BLaER1 (cell line): ENCODE measurements at regions not wholly inside any gene's neighbourhood (a gene's known extent, or its start where the extent isn't known, plus 50 kb on each side); places are given as distances from the start of the nearest gene placed in this dataset.
A peak's percentile ranks its signal among the peaks of the same experiment; 100 is the strongest.
"Not testable (repeated sequence)": the region's sequence is repeated elsewhere in the genome, so short reads cannot be mapped to it uniquely, and the experiment has no call there.

Experiments
- H3K27ac ChIP-seq: shearing (Covaris generic); formaldehyde crosslinking; 2 replicates; pipeline ENCODE4 v1.8.1; 2022
- H3K27me3 ChIP-seq: shearing (Covaris generic); formaldehyde crosslinking; 2 replicates; pipeline ENCODE4 v1.8.1; 2022
- H3K36me3 ChIP-seq: shearing (Covaris generic); formaldehyde crosslinking; 2 replicates; pipeline ENCODE4 v1.8.1; 2022
- H3K4me1 ChIP-seq: shearing (Covaris generic); formaldehyde crosslinking; 2 replicates; pipeline ENCODE4 v1.8.1; 2022
- H3K4me2 ChIP-seq: shearing (Covaris generic); formaldehyde crosslinking; 2 replicates; pipeline ENCODE4 v1.8.1; 2022
- H3K4me3 ChIP-seq: shearing (Covaris generic); formaldehyde crosslinking; 2 replicates; pipeline ENCODE4 v1.8.1; 2022
- H3K9ac ChIP-seq: shearing (Covaris generic); formaldehyde crosslinking; 2 replicates; pipeline ENCODE4 v1.8.1; 2022
- H3K9me3 ChIP-seq: shearing (Covaris generic); formaldehyde crosslinking; 2 replicates; pipeline ENCODE4 v1.8.1; 2022
- H4K20me1 ChIP-seq: shearing (Covaris generic); formaldehyde crosslinking; 2 replicates; pipeline ENCODE4 v1.8.1; 2022
- Cebpa-rat ChIP-seq: shearing (Covaris generic); IDR thresholded peaks from 2 replicates; pipeline ENCODE4 v1.8.1; 2022

DNA sequence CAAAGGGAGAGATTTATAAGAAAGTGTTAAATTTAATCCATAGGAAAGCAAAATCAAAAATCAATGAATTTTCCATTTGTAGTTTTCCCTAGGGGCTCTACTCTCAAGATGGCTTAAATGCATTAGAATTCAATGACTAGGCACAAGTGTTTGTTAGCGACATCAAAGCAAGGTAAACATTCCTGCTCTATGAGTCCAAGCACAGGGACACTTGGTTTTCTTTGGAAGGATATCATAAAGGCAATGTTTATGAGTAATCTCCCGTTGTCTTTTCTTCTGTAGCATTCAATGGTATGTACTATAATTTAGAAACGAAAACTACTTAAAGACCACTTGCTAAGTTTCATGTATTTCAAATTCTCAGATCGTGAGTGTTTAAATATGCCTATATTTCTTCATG, 54.8 kb upstream of the ZNF717 start:
- H3K4me3 ChIP-seq, H3K4me2 ChIP-seq, H3K9ac ChIP-seq, H3K4me1 ChIP-seq, H3K36me3 ChIP-seq, H3K9me3 ChIP-seq, H3K27ac ChIP-seq, H4K20me1 ChIP-seq, H3K27me3 ChIP-seq: not testable (repeated sequence)

DNA sequence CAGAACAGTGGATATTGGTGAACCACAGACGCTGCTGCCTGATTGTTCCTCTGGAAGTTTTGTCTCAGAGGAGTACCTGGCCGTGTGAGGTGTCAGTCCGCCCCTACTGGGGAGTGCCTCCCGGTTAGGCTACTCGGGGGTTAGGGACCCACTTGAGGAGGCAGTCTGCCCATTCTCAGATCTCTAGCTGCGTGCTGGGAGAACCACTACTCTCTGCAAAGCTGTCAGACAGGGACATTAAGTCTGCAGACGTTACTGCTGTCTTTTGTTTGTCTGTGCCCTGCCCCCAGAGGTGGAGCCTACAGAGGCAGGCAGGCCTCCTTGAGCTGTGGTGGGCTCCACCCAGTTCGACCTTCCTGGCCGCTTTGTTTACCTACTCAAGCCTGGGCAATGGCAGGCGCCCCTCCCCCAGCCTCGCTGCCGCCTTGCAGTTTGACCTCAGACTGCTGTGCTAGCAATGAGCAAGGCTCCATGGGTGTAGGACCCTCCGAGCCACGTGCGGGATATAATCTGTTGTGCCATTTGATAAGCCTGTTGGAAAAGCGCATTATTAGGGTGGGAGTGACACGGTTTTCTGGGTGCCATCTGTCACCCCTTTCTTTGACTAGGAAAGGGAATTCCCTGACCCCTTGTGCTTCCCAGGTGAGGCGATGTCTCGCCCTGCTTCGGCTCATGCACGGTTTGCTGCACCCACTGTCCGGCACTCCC, 65.1 kb upstream of the ZNF717 start:
- peaks cover 13% of the 10 kb centered on the region; the same call in 1 of the 2 replicates for H3K9me3 ChIP-seq
- H3K4me3 ChIP-seq, H3K36me3 ChIP-seq, H3K27me3 ChIP-seq, H4K20me1 ChIP-seq, H3K9ac ChIP-seq: not testable (repeated sequence)
- H3K27ac ChIP-seq: 0 out of 2 replicates have a peak overlapping the region, but pooled peaks have one; percentile 9
- H3K4me2 ChIP-seq: peak overlapping the region; percentile 58
- H3K4me1 ChIP-seq: peaks cover 17% of the 10 kb centered on the region

DNA sequence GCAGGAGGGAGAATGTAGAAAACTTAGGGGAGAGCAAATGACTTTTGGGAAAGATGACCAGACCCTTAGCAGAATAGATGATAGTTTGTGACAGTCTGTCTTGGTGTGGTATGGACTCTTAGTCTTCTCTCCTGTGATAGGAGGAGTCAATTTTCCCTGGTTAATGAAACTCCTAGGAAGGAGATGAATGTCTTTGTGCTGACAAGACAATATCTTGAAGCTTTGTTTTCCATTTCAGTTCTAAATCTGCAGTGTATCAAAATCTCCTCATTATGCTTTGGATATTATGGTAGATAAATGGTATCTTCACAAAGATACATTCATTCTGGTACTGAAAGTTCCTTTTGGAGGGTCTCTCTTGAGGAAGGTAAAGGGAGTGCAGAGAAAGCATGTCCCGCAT, 77.8 kb upstream of the ZNF717 start:
- no peaks in the 10 kb centered on the region for H3K36me3 ChIP-seq
- H3K4me1 ChIP-seq: no peaks in the 10 kb centered on the region
- H3K27ac ChIP-seq: no peak overlapping the region
- H3K9me3 ChIP-seq: no peaks in the 10 kb centered on the region
- no peaks in the 10 kb centered on the region for H3K27me3 ChIP-seq
- H4K20me1 ChIP-seq: no peaks in the 10 kb centered on the region
- no peak overlapping the region for H3K4me2 ChIP-seq
- no peak overlapping the region for H3K9ac ChIP-seq
- H3K4me3 ChIP-seq: no peak overlapping the region
- TF ChIP-seq Cebpa-rat: no peak

DNA sequence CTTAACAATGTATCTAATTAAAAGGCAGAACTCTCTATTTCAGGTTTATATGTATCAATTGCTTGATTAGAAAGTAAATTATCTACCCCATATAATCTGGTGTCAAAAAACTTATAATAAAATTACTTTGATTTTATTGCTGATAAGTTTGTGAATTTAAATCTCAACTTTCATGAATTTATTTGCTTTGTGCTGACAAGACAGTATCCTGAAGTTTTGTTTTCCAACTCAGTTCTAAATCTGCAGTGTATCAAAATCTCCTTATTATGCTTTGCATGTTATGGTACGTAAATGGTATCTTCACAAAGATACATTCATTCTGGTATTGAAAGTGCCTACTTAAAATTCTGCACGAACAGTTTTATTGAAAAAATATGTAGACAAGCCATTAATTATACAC, 78.5 kb upstream of the ZNF717 start:
- TF ChIP-seq Cebpa-rat: no peak
- Histone ChIP-seq H4K20me1 (no peaks in the 10 kb centered on the region), H3K4me1 (no peaks in the 10 kb centered on the region), H3K9me3 (no peaks in the 10 kb centered on the region), H3K4me3 (no peak overlapping the region), H3K4me2 (no peak overlapping the region), H3K9ac (no peak overlapping the region), H3K27ac (no peak overlapping the region), H3K36me3 (no peaks in the 10 kb centered on the region), H3K27me3 (no peaks in the 10 kb centered on the region)

DNA sequence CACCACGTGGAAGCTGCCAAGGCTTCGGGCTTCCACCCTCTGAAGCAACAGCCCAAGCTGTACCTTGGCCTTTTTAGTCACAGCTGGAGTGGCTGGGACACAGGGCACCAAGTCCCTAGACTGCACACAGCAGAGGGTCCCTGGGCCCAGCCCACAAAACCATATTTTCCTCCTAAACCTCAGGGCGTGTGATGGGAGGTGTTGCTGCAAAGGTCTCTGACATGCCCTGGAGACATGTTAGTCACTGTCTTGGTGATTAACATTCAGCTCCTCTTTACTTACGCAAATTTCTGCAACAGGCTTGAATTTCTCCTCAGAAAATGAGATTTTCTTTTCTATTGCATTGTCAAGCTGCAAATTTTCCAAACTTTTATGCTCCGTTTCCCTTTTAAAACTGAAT, 98.4 kb upstream of the ZNF717 start:
- not testable (repeated sequence) for H3K4me1 ChIP-seq, H3K36me3 ChIP-seq, H3K27ac ChIP-seq, H3K27me3 ChIP-seq, H4K20me1 ChIP-seq, H3K4me3 ChIP-seq, H3K9me3 ChIP-seq, H3K4me2 ChIP-seq, H3K9ac ChIP-seq

DNA sequence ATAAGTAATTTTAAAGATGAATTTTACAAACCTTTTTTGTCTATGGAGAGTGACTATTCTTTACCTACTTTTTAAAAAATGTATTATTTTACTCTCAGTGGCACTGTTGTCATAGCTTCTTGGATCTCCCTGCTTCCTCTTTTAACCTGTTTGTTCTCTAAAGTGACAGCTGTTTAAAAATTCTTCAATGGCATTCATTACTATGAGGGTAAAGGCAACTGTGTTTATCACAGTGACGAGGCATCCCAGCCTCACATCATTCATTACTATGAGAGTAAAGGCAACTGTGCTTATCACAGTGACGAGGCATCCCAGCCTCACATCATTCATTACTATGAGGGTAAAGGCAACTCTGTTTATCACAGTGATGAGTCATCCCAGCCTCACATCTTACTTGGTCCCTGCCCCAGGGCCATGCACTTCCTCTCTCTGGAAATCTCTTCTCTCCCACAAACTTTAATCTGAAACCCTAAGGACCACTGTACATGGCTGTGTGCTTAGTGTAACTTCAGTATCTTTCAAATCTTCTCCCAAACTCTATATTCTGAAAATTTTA, 101.7 kb upstream of the ZNF717 start:
- no peaks in the 10 kb centered on the region for H3K4me1 ChIP-seq
- no peak overlapping the region for H3K9ac ChIP-seq
- H3K4me3 ChIP-seq: no peak overlapping the region
- H4K20me1 ChIP-seq: no peaks in the 10 kb centered on the region
- H3K4me2 ChIP-seq: no peak overlapping the region
- H3K36me3 ChIP-seq: no peaks in the 10 kb centered on the region
- H3K27ac ChIP-seq: no peak overlapping the region
- H3K9me3 ChIP-seq: 0 out of 2 replicates have a peak, but pooled peaks cover 3% of the 10 kb centered on the region
- no peaks in the 10 kb centered on the region for H3K27me3 ChIP-seq
- TF ChIP-seq Cebpa-rat: no peak

DNA sequence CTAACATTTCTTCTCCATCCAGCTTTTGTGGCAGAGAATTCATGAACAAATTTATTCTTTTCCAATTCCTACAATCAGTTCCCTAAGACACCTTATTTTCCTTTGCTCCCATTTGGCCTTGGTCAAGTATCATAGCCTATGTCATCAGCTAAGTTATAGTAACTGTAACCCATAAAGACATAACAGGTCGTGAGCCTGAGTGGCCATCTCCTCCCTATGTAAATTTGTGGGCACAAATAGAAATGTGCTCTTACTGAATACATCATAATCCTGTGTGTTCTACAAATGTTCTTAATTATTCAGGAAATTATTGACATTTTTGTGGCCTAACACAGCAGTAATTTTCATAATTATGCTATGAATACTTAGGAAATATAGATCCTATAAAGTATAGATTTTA, 108.9 kb upstream of the ZNF717 start:
- Histone ChIP-seq H3K9ac (no peak overlapping the region), H3K4me2 (no peak overlapping the region), H3K4me1 (no peaks in the 10 kb centered on the region), H3K4me3 (no peak overlapping the region), H4K20me1 (no peaks in the 10 kb centered on the region), H3K27ac (no peak overlapping the region), H3K27me3 (no peaks in the 10 kb centered on the region), H3K9me3 (no peaks in the 10 kb centered on the region), H3K36me3 (no peaks in the 10 kb centered on the region)
- no peak for TF ChIP-seq Cebpa-rat

DNA sequence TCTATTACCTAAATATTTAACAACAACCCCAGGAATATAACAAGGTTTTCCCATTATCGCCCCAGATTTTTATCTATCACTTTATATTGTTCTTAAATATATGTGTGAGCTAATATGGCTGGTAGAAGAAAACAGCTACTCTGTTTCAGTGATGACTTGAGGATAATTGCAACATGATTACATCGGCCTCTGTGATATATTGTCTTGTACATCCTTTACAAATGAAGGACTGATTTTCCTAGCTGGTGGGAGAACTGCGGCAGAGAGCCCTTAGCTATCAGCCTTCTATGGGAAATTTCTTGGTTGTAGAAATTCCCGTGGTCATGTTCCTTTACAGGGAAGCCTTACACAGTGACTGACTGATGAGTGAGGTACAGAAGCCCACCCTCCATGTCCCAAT, 110.9 kb upstream of the ZNF717 start:
- Histone ChIP-seq H3K27me3 (no peaks in the 10 kb centered on the region), H3K36me3 (no peaks in the 10 kb centered on the region), H3K4me2 (no peak overlapping the region), H3K27ac (no peak overlapping the region), H3K4me1 (no peaks in the 10 kb centered on the region), H3K4me3 (no peak overlapping the region), H4K20me1 (no peaks in the 10 kb centered on the region), H3K9ac (no peak overlapping the region), H3K9me3 (no peaks in the 10 kb centered on the region)
- TF ChIP-seq Cebpa-rat: no peak

DNA sequence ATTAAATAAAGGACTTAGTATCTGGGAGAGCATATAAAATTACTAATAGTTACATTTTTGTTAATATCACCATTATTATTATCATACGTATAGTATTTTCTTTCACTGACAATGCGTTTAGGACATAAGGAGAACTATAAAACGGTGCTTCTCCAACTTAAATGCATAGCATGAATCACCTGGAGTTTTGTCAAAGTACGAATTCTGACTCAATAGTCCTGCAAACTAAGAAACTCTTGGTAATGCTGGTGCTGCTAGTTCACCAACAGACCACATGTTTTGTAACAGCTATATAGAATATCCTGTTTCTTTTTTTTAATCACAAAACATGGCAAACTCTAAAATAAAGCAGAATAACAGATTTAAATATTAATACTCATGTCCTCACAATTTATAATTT, 116.1 kb upstream of the ZNF717 start:
- H3K27me3 ChIP-seq, H3K9ac ChIP-seq, H3K4me2 ChIP-seq, H3K36me3 ChIP-seq, H4K20me1 ChIP-seq, H3K27ac ChIP-seq, H3K4me3 ChIP-seq, H3K4me1 ChIP-seq, H3K9me3 ChIP-seq: not testable (repeated sequence)

DNA sequence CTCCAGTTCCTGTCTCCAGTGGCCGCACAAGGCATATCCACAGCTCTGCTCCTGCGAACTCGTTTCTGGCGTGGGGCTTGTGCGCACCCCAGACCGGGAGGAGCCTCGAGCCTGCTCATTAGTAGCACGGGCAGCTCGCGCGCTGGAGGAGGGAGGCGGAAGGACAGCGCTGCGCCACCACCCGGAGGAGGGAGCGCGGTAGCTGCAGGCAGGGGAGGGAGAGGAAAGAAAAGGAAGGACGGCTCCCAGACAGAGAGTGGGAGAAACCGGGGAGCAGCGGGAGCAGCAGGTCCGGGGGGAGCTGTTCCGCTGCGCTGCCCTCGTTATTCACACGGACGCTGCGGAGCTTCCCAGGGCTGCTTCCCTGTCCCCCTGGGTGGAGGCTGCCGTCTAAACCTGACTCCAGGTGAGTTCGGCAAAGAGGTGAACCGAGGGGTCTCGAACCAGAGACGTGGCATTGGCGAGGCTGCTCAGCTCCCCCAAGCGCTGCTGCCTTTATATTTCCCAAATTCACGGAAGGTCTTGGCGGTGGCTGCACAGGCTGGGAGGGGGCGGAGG, 121.3 kb upstream of the ZNF717 start:
- Histone ChIP-seq H4K20me1 (no peaks in the 10 kb centered on the region), H3K4me1 (no peaks in the 10 kb centered on the region), H3K4me3 (no peak overlapping the region), H3K36me3 (no peaks in the 10 kb centered on the region), H3K27me3 (no peaks in the 10 kb centered on the region), H3K9me3 (no peaks in the 10 kb centered on the region), H3K27ac (no peak overlapping the region), H3K4me2 (no peak overlapping the region), H3K9ac (no peak overlapping the region)
- TF ChIP-seq Cebpa-rat: no peak

DNA sequence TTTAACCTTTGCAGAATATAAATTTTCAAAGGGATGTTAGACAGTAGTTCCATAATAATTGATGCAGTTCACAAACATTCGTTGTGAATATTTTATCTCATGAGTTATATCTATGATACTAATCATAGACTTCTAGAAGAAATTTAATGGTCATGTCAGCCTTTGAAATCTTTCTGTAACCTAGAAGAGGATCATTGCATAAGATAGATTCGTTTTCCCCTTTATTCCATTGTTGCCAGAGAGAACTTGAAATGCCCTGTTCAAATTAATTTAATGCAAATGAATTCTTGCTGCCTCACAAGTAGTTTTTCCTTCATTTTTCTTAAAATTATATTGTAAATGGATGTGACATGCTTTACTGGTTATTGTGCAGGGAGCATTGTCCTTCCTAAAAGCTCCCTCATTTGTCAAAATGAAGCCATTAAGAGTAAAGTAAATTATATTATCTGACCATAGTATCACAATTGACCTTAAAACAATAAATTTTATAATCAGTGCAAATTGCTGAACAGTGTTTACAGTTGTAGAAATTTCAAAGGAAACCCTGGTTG, 128.5 kb upstream of the ZNF717 start:
- H3K9ac ChIP-seq: no peak overlapping the region
- no peak overlapping the region for H3K4me2 ChIP-seq
- no peaks in the 10 kb centered on the region for H3K36me3 ChIP-seq
- no peaks in the 10 kb centered on the region for H4K20me1 ChIP-seq
- no peaks in the 10 kb centered on the region for H3K4me1 ChIP-seq
- no peaks in the 10 kb centered on the region for H3K27me3 ChIP-seq
- H3K27ac ChIP-seq: no peak overlapping the region
- no peaks in the 10 kb centered on the region for H3K9me3 ChIP-seq
- no peak overlapping the region for H3K4me3 ChIP-seq
- no peak for TF ChIP-seq Cebpa-rat

DNA sequence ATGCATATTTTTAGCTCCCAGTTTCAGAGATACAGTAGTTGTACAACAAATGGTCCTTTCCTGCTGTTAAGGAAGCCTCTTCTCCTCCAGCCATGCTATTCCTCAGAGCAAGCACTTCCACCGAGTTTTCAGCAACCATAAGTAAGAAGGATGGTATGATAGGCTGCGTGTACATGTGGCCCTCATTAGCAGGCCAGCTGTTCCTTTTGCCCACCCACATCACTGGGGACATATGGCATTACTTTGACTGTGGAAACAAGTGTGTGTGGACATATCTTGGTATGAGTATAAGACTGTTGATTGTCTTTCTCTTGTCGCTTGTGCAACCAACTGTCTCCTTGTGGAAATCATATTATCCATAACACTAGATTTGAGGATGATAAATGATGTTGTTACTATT, 129.4 kb upstream of the ZNF717 start:
- H3K36me3 ChIP-seq, H3K9ac ChIP-seq, H3K4me1 ChIP-seq: not testable (repeated sequence)

More for the DNA sequence above, 129.4 kb upstream of the ZNF717 start:
- not testable (repeated sequence) for H4K20me1 ChIP-seq, H3K9me3 ChIP-seq, H3K27me3 ChIP-seq, H3K4me2 ChIP-seq, H3K4me3 ChIP-seq, H3K27ac ChIP-seq
